Activated naive CD8-positive, alpha-beta T cell treated with anti-CD3 and anti-CD28 coated beads for 36 hours (primary cell): ENCODE measurements at regions not wholly inside any gene's neighbourhood (a gene's known extent, or its start where the extent isn't known, plus 50 kb on each side); places are given as distances from the start of the nearest gene placed in this dataset.

Experiments
- DNase-seq: peaks from one replicate; pipeline ENCODE4 v3.0.0; 2021
- H3K27ac Mint-ChIP-seq: one replicate; pipeline ENCODE4 v1.8.0; 2022; ENCODE audit warnings: mild to moderate bottlenecking, moderate library complexity, mixed read lengths
- H3K27me3 Mint-ChIP-seq: one replicate; pipeline ENCODE4 v1.8.0; 2022; ENCODE audit warnings: mild to moderate bottlenecking, mixed read lengths
- H3K36me3 Mint-ChIP-seq: one replicate; pipeline ENCODE4 v1.8.0; 2021; ENCODE audit warnings: mild to moderate bottlenecking, mixed read lengths
- H3K4me1 Mint-ChIP-seq: one replicate; pipeline ENCODE4 v1.8.0; 2021; ENCODE audit warnings: mixed read lengths
- H3K4me3 Mint-ChIP-seq: one replicate; pipeline ENCODE4 v1.8.0; 2022; ENCODE audit warnings: mild to moderate bottlenecking, moderate library complexity, mixed read lengths
- H3K9me3 Mint-ChIP-seq: one replicate; pipeline ENCODE4 v1.8.0; 2022; ENCODE audit warnings: mixed read lengths

DNA sequence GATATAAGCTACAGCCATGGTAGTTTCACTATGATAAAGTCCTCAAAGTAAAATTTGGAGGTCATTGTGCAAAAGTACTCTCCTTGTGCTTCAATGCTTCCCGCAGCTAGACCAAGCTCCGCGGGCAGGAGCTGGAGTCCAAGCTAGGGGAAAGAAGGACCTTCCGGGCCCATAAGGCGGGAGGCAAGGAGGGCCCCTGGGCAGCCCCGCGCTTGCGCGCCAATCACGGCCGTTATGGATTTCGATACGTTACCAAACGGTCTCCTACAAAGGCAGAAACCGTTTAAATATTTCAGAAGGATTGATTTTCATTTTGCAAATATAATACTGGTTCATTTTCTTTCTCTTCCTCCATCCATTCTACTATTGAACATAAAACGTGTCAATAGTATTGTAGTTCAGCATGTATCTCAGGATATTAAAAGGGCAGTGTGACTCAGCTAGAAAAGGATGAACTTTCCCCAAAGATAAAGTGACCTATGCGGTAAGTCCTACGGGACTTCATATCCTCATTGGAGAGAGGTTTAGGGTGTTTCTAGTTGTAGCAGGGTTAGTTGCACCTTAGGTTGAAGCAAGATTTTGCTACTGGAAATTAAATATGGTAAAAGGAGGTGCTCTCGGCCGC is 128.0 kb downstream of the KIF20B start:
- Mint-ChIP-seq H3K4me1 (no peaks in the 10 kb centered on the region), H3K27ac (no peak overlapping the region), H3K36me3 (no peaks in the 10 kb centered on the region), H3K4me3 (no peak overlapping the region), H3K9me3 (no peaks in the 10 kb centered on the region), H3K27me3 (peaks cover 2% of the 10 kb centered on the region)
- DNase-seq: no peak

GRCh38 chr10:89829887-89830269 is 128.5 kb downstream of the KIF20B start:
- Mint-ChIP-seq H3K9me3 (no peaks in the 10 kb centered on the region), H3K27ac (no peak overlapping the region), H3K36me3 (no peaks in the 10 kb centered on the region), H3K4me3 (no peak overlapping the region), H3K4me1 (no peaks in the 10 kb centered on the region), H3K27me3 (peaks cover 2% of the 10 kb centered on the region)
- no peak for DNase-seq

DNA sequence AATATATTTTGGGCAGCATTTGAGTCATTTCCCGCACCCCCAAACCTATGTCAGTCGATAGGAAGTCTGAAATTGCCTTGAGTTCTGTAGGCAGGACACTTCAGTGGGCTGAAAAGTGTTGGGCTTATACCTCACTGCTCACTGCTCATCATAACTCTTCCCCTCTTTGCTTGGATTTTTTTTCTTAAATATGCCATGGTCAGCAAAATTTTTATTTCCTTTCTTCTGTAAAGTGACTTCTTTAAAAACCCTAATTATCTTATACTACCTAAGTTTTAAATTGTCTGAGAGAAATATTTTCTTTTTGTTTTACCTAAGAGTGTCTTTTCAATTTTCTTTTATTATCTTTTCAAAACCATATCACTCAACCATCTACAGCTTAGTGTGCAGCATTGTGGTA is 129.2 kb downstream of the KIF20B start:
- no peak overlapping the region for H3K4me3 Mint-ChIP-seq
- H3K9me3 Mint-ChIP-seq: no peaks in the 10 kb centered on the region
- H3K36me3 Mint-ChIP-seq: no peaks in the 10 kb centered on the region
- H3K27me3 Mint-ChIP-seq: peaks cover 2% of the 10 kb centered on the region
- no peak for DNase-seq
- H3K27ac Mint-ChIP-seq: no peak overlapping the region
- no peaks in the 10 kb centered on the region for H3K4me1 Mint-ChIP-seq

- H3K27ac Mint-ChIP-seq: peak overlapping the region; percentile 56
- H3K27me3 Mint-ChIP-seq: peaks cover 3% of the 10 kb centered on the region
- no peaks in the 10 kb centered on the region for H3K36me3 Mint-ChIP-seq
- peak overlapping the region; percentile 81 for H3K4me3 Mint-ChIP-seq
- peaks cover 16% of the 10 kb centered on the region for H3K4me1 Mint-ChIP-seq
- no peak for DNase-seq
- H3K9me3 Mint-ChIP-seq: no peaks in the 10 kb centered on the region
Measured at GRCh38 chr10:89836840-89837164, 135.4 kb downstream of the KIF20B start.

DNA sequence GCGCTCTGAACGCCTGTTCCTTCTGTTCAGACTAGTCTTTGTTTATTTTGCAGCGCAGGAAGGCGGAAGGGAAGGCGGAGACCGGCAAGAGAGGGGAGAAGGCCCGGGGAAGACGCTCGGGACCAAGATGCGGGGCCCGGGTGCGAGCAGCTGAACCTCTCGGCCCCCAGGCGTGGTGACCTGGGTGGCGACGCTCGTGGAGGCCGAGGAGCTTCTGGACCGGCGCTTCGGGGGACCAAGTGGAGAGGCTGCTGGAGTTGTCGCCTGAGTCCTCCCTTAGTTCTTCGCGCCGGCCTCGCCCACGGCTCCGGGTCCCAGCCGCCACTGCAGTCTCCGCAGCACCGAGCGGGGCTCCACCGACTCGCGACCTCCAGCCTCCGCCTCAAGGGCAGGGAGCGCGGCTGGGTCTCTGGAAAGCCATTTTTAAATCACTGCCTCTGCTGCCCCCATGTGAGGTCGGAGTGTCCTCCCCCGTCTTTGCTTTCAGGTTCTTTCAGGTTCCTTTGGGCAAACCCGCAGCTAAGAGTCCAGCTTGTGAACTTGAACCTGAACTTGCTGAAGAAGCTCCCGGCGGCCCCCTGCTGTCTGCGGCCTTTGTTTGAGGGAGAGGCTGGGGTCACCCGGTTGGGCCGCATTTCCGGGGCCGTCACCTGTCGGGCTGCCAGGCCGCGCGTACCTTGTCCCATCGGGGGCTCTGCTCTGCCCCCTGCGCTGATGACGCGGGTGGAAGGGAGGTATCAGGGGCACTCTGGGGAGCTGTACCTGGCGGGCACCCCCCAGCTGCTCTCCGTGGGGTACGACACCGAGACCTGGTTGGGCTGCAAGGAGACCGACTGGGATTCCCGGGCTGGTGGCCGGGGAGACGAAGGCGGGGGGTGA is 136.0 kb downstream of the KIF20B start:
- peaks cover 17% of the 10 kb centered on the region for H3K4me1 Mint-ChIP-seq
- peak overlapping the region; percentile 81 for H3K4me3 Mint-ChIP-seq
- H3K9me3 Mint-ChIP-seq: no peaks in the 10 kb centered on the region
- no peaks in the 10 kb centered on the region for H3K36me3 Mint-ChIP-seq
- peaks cover 5% of the 10 kb centered on the region for H3K27me3 Mint-ChIP-seq
- peak overlapping the region; percentile 56 for H3K27ac Mint-ChIP-seq
- peak; percentile 36 for DNase-seq

- no peaks in the 10 kb centered on the region for H3K36me3 Mint-ChIP-seq
- H3K4me1 Mint-ChIP-seq: peaks cover 18% of the 10 kb centered on the region
- DNase-seq: no peak
- peak overlapping the region; percentile 81 for H3K4me3 Mint-ChIP-seq
- H3K27ac Mint-ChIP-seq: no peak overlapping the region
- peaks cover 8% of the 10 kb centered on the region for H3K27me3 Mint-ChIP-seq
- no peaks in the 10 kb centered on the region for H3K9me3 Mint-ChIP-seq
Measured at GRCh38 chr10:89838044-89838615, 136.7 kb downstream of the KIF20B start.

- no peaks in the 10 kb centered on the region for H3K36me3 Mint-ChIP-seq
Measured at GRCh38 chr10:89845541-89846280, 144.3 kb downstream of the KIF20B start.

DNA sequence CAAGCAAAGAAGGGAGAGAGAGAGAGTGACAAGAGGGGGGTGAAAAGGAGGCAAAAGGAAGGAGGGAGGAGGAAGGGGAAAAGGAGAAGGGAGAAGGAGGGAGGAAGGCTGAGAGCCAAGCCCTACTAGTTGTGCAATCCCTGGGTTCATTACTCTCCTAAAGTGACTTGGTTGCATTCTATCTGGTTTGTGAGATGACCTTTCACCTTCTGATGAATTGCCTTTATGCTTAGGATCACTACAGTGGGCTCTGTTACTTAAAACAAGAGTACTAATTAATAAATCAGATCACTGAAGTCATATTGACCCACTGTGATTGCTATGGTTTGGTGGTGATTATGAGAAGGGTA is 144.9 kb downstream of the KIF20B start:
- H3K36me3 Mint-ChIP-seq: no peaks in the 10 kb centered on the region
- DNase-seq: no peak
- H3K4me1 Mint-ChIP-seq: peaks cover 6% of the 10 kb centered on the region
- peaks cover 14% of the 10 kb centered on the region for H3K27me3 Mint-ChIP-seq
- no peak overlapping the region for H3K27ac Mint-ChIP-seq
- H3K9me3 Mint-ChIP-seq: no peaks in the 10 kb centered on the region
- H3K4me3 Mint-ChIP-seq: no peak overlapping the region

More at GRCh38 chr10:89845541-89846280, 144.3 kb downstream of the KIF20B start:
- DNase-seq: no peak
- H3K4me1 Mint-ChIP-seq: peaks cover 6% of the 10 kb centered on the region
- no peak overlapping the region for H3K4me3 Mint-ChIP-seq
- no peak overlapping the region for H3K27ac Mint-ChIP-seq
- no peaks in the 10 kb centered on the region for H3K9me3 Mint-ChIP-seq
- peaks cover 14% of the 10 kb centered on the region for H3K27me3 Mint-ChIP-seq

DNA sequence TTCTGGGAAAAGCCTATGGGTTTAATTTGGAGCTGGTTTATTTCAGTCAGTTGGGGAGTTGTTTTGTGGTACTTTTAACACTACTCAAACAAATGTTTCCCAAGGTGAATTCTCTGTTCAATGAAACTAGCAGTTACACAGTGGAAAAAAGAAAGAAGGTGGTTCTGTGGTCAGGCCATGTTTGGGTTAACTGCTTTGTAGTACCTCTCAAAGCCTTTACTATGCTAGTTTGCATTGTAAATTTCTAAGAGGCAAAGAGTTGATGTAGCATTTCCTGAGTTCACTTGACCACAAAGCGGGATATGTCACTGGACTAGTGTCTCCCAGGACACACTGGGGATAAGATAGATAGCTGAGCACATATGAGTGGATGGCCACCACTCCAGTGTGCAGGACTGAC is 145.4 kb downstream of the KIF20B start:
- Mint-ChIP-seq H3K27ac (no peak overlapping the region), H3K4me1 (peaks cover 6% of the 10 kb centered on the region), H3K9me3 (no peaks in the 10 kb centered on the region), H3K27me3 (peaks cover 14% of the 10 kb centered on the region), H3K4me3 (no peak overlapping the region), H3K36me3 (no peaks in the 10 kb centered on the region)
- DNase-seq: no peak

GRCh38 chr10:89852872-89853271 is 151.5 kb downstream of the KIF20B start:
- no peak overlapping the region for H3K27ac Mint-ChIP-seq
- H3K27me3 Mint-ChIP-seq: peaks cover 4% of the 10 kb centered on the region
- H3K4me1 Mint-ChIP-seq: no peaks in the 10 kb centered on the region
- H3K4me3 Mint-ChIP-seq: no peak overlapping the region
- no peaks in the 10 kb centered on the region for H3K36me3 Mint-ChIP-seq
- H3K9me3 Mint-ChIP-seq: no peaks in the 10 kb centered on the region
- DNase-seq: no peak

- Mint-ChIP-seq H3K27ac (no peak overlapping the region), H3K4me3 (no peak overlapping the region), H3K9me3 (no peaks in the 10 kb centered on the region), H3K4me1 (peaks cover 3% of the 10 kb centered on the region), H3K27me3 (peaks cover 4% of the 10 kb centered on the region), H3K36me3 (no peaks in the 10 kb centered on the region)
- DNase-seq: no peak
Measured at GRCh38 chr10:89853781-89854191, 152.4 kb downstream of the KIF20B start.

DNA sequence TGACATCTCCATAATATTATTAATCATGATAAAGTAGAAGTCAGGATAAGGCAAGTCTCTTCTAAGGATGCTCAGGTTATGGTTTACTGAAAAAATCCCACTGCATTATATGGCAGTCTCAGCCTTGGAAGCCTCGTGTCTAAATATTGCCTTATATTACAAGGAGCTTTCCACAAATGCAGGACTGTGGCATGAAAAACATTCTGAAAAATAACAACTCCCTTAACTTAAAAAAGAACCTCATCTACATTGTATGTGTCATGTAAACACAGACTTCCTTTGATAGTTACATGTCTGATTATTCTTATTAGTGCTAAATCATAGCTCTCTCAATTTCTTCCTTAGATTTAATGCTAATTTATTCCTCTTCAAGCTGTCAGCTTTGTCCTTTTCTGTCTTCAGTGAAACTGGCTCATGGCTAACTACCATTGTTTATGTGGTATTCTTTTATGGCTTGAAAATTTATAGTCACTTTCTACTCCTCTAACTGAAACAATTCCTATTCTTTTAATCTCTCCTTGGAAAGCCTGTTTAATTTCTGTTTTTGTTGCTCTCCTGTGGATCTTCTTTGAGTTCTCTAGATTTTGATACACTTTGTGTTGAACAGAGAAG is 156.1 kb downstream of the KIF20B start:
- H3K4me1 Mint-ChIP-seq: peaks cover 24% of the 10 kb centered on the region
- no peak for DNase-seq
- no peaks in the 10 kb centered on the region for H3K9me3 Mint-ChIP-seq
- H3K27me3 Mint-ChIP-seq: peaks cover 4% of the 10 kb centered on the region
- no peak overlapping the region for H3K4me3 Mint-ChIP-seq
- H3K36me3 Mint-ChIP-seq: no peaks in the 10 kb centered on the region
- no peak overlapping the region for H3K27ac Mint-ChIP-seq

GRCh38 chr10:89861199-89861573 is 159.8 kb downstream of the KIF20B start:
- H3K4me3 Mint-ChIP-seq: no peak overlapping the region
- no peaks in the 10 kb centered on the region for H3K27me3 Mint-ChIP-seq
- H3K36me3 Mint-ChIP-seq: no peaks in the 10 kb centered on the region
- H3K4me1 Mint-ChIP-seq: peaks cover 26% of the 10 kb centered on the region
- no peaks in the 10 kb centered on the region for H3K9me3 Mint-ChIP-seq
- peak overlapping the region; percentile 78 for H3K27ac Mint-ChIP-seq
- no peak for DNase-seq

GRCh38 chr10:89861584-89862301 is 160.4 kb downstream of the KIF20B start:
- Mint-ChIP-seq H3K4me3 (no peak overlapping the region), H3K36me3 (no peaks in the 10 kb centered on the region)

More at GRCh38 chr10:89861584-89862301, 160.4 kb downstream of the KIF20B start:
- Mint-ChIP-seq H3K9me3 (no peaks in the 10 kb centered on the region), H3K27ac (peak overlapping the region; percentile 78), H3K27me3 (no peaks in the 10 kb centered on the region), H3K4me1 (peaks cover 26% of the 10 kb centered on the region)
- DNase-seq: peak; percentile 37
